Activated naive CD4-positive, alpha-beta T cell (primary cell): ENCODE measurements at regions not wholly inside any gene's neighbourhood (a gene's known extent, or its start where the extent isn't known, plus 50 kb on each side); places are given as distances from the start of the nearest gene placed in this dataset.
"Not testable (repeated sequence)": the region's sequence is repeated elsewhere in the genome, so short reads cannot be mapped to it uniquely, and the experiment has no call there.

Experiments used
- DNase-seq, 4 experiments: peaks; one replicate each; lab custom pipeline; 2025; lab: John Stamatoyannopoulos, UW

DNA sequence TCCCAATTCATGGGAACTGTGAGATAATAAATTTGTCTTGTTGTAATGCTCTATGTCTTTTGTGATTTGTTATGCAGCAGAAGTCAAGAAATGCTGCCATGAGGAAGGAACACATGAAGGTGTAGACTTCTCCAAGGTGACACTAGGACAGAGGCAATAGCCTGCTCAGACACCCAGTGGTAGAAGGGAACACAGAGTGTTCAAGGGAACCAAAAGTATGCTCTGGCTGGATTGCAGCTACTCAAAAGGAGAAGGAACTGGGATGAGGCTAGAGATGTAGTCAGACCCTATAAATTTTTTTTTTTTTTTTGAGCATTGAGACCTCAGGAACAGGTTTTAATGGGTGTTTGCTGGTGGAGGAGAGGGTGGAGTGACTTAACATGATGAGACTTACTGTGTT lies 232.5 kb downstream of the PARP8 start:
- no peak for DNase-seq

DNA sequence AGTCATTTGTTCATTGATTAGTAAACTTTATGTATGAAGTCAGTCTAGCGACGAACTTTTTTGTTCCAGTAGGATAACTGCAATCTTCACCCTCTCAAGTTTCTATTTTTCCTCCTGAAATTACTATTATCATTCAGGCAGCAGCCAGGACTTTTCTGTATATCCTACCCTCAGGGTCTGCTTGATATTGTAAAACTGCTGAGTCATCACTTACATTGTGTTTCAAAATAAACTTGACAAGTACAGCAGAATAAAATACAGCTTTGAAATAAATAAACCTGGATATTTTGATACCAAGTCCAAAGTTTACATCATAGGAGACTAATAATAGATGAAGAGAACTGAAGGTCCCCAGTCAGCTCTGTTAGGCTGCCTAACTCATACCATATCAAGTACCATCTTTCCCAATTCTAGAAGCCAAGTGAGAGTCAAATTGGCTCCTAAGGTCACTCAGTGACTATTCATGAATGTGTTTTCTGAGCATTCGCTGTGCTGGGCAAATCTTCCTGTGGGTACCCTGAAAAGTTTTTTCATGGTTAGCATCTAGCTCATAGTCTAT lies 234.6 kb downstream of the PARP8 start:
- no peak for DNase-seq

DNA sequence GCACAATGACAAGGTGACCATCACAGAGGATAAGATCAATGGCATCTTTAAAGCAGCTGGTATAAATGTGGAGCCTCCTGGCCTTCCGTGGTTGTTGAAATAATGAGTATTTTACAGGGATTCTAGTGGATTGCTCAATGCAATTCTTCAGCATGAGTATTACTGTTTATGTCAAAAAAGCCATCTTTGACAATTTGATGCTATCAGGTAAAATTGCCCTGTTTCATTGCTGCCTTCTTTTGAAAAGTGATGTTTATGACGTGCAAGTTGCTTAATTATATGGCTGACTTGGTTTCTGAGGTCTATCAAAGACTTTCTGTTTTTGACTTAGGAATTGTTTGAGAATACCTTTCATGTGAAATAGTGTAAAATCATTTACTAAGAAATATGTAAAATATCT lies 237.2 kb downstream of the PARP8 start:
- no peak for DNase-seq

DNA sequence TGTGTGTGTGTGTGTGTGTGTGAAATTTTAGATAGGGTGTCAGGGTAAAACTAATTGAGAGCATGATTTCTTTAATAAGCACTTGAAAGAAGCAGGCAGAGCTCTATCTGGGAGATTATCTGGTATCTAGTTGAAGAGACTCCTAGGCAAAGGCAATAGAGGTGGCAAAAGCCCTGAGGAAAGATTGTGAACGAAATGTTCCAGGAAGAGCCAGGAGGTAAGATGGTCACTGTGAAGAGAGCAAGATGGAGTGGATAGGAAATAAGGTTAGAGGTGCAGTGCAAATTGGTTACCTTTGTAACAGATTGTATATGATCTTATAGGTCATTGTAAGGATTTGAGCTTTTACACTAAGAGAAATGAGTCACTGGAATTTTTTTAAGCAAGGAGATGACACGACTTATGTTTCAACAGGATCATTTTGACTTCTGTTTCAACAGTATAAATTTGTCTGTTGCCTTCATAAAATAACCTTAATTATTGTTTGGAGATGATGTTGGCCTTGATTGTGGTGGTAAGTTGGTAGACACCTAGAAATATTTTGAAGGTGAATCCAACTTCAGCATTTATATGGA lies 239.6 kb downstream of the PARP8 start:
- no peak for DNase-seq

DNA sequence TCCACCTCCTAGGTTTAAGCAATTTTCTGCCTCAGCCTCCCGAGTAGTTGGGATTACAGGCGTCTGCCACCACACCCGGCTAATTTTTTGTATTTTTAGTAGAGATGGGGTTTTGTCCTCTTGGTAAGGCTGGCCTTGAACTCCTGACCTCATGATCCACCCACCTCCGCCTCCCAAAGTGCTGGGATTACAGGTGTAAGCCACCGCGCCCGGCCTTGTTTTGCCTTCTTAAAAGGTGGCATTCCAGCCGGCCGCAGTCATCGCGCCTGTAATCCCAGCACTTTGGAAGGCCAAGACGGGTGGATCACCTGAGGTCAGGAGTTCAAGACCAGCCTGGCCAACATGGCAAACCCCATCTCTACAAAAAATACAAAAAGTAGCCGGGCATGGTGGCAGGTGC lies 253.7 kb downstream of the PARP8 start:
- not testable (repeated sequence) for DNase-seq

DNA sequence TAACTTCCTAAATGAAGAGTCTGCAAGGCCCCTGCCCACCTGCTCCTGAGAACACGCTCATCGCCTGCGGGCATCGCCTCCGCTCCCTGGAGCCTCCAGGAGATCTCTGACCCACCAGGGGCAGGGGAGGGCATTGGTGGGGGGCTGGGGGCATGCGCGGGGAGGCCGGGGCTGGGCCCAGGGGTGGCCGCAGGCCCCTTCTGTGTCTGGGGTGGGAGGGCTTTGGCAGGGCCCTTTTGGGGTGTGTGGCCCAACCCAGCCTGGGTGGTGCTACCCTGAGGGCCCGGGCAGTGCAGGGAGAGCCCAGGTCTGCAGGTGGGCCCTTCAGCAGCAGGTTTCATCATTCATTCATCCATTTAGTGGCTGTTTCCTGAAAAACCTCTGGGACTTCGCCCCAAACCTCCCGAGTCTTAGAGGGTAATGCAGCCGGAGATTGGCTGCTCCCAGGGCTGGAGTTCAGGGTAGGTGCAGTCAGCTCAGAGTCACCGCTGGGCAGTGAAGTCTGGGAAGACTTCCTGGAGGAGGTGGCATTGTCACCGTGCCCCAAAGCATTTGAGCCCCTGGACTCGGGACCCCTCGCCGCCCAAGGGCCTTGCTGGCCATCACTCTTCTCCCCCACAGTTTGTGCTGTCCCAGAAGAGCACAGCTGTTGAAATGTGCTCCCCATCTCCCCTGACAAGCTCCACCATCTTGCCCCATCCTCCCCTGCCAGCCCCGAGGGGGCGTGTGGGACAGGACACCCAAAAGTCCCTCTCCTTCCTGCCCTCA lies 255.1 kb downstream of the PARP8 start:
- no peak for DNase-seq

DNA sequence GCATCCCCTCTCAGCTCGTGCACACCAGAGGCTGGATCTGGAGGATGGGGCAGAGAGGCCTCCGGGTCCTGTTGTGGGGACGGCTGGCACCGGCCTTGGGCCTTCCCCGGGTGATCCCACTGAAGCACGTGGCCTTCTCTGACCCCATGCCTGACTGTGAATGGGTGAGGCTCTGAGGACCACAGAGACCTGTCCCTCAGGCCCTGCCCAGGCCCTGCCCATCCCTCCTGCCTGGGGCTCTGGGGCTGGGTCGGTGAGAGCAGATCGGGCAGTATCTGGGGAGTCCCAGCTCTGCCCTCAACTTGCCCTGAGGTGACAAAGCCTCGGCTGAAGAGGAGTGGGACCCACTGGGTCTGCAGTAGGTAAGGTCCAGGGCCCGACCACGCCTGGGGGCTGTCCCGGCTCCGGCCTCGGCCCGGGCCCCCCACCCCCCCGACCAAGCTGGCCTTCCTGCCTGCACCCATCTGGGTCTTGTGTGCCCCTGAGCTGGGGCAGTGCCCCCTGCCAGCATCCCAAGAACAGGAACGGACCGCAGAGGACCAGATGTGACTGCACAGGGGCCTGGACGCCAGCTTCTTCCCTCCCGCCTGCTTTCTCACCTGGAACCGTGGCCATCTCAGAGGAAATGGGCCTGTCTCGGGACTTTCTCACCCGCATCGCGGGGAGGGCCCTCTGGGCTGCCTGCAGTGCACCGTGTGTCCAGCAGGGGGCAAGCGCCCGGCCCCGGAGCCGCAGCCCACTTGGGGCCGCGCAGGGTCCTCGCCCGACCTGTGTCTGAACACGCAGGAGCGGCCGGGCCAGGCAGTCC lies 255.9 kb downstream of the PARP8 start:
- not testable (repeated sequence) for DNase-seq

DNA sequence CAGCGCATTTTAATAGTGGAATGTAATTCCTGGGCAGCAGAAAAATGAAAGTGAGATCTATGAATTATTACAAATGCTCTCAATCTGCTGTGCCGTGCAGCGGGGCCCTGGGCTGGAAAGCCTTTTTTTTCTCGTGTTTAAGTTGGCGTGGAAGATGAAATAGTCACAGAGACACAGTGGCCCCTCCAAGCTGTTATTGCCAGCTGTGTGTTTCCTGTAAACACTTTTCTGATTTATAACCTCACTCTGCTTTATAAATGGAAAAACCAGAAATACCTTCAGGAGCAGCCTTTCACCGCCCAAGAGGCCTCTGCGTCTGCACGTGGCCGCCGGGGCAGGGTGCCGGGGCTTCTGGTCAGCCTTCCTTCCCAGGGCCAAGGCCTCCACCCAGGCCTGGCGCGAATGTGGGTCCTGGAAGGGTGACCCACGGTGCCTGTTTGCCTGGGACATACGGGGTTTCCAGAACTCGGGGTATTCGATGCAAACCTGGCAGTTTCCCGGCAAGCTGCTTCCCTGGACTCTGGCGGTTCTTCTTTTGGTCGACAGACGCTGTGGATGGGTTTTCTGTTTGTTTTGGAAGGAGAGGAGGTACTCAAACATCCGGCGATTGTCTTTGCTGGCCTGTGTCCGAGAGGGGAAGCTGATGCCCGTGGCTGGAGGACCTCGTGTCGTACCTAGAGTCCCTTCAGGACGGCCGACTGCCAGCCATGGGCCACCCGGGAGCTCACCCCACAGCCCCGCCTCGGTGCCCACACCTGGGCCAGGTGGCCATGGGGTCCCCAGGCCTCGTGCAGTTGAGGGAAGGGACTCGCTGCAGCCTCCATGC lies 256.7 kb downstream of the PARP8 start:
- no peak for DNase-seq

DNA sequence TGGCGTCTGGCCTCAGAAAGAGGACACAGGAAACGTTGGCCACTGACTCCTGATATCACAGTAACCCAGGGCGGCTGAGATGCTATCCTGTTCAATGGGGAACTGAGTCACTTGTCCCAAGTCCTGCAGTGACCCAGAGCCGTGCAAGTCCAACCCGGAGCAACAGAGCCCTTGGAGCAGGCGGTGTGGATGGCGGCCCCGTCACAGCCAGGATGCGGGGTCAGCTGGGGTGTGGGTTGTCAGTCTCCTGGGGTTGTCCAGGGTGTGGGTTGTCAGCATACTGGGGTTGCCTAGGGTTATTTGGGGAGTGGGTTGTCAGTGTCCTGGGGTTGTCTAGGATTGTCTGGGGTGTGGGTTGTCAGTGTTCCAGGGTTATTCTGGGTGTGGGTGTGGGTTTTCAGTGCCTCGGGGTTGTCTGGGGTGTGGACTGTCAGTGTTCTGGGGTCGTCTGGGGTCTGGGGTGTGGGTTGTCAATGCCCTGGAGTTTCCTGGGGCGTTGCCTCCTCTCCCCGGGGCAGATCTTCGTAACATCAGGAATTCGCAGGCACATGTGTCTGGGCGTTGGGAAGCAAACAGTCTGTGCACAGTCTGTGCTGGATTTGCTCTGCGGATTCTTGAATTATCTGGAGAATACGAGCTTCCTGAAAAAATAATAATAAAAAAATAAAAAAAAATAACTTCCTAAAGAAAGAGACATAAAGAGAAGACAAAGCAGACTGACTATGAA lies 257.5 kb downstream of the PARP8 start:
- no peak for DNase-seq

DNA sequence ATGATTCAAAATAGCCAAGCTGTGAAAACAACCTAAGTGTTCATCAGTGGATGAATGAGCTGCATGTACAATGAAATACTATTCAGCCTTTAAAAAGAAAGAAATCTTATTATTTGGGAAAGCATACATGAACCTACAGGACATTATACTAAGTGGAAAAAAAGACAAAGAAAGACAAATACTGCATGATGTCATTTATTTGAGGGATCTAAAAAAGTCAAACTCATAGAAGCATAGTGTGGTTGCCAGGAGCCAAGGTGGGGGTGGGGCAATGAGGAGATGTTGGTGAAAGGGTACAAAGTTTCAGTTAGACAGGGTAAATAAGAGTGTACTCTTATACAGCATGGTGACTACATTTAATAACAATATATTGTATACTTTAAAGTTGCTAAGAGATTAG lies 261.5 kb downstream of the PARP8 start:
- no peak for DNase-seq

DNA sequence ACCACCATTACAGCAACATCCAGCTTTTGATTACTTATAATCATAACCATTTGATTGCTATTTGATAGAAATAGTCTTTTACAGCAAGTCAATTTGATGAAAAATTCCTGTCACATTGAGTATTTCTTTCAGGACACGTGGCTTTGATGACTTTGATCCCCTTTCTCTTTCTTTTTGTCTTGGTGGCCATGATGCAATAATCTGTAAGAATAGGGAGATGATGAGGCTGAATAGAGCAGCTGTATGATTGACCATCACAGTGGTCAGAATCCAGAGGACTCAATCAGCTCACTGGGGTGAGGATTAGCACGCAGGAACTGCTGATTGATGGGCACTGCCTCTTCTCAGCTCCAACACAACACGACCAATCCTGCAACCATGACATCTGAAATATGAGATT lies 262.7 kb downstream of the PARP8 start:
- no peak for DNase-seq

DNA sequence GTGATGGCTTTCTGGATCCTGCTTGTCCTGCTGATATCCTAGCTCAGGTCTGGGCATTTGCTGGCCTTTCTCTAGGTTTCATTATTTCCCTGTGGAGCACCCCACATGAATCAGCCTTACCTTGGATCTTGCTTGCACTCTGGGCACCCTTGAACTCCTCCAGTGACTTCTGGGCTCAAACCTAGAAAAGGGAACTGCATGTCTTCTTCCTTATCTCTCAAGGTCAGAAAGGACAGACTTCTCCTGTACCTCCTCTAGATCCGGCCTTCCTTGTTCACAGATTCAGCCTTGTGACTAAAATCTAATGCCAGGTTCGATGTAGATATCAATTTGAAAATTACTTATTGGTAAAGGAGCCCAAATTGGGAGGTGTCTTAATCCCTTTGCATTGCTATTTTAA lies 267.9 kb downstream of the PARP8 start:
- DNase-seq, result no peak

DNA sequence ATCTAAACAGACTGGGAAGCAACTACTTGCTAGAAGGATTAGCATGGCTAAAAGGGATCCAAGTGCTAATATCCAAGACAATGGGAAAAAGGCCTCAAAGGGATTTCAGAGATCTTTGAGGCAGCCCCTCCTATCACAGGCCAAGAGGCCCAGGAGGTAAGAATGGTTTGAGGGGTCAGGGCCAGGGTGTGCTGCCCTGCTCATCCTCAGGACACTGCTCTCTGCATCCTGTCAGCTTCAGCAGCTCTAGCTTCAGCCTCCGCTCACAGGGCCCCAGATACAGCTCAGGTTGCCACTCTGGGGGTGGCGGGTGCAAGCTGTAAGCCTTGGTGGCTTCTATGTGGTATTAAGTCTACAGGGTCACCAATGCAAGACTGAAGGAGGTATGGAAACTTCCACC lies 278.7 kb downstream of the PARP8 start:
- DNase-seq, result no peak

DNA sequence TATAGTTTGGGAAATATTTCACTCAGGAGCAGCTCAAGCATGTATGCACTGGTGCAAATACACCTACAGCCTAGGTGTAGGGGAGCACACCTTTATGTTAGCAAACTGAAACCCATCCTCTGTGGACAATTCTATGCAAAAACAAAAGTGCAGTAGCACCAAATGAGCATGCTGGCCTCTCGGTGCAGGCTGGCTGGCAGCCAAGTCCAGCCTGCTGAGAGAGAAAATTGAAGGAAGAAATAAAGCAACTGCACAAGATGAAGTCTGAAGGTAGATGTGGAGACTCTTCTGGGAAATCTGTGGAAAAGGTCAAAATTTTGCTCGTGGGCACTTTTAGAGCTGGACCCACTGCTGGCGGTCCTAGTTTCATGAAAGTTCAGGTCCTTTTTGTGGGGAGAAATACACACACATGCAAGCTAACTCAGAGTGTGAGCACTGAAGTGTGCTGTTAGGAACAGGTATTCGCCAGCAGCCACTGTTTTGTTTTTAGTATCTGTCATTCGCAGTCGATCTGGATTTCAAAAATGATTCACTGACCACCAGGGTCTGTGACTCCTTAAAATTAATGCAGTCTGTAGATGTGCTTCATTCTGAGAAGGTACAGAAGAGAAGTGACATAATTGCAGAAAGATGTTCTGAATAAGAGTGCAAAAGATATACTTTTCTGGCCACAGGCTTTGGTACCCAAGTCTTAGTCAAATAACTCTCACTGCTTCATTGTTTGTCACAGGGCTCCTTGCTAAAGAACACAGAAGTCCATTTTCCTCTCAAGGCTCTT lies 281.7 kb downstream of the PARP8 start:
- no peak for DNase-seq

DNA sequence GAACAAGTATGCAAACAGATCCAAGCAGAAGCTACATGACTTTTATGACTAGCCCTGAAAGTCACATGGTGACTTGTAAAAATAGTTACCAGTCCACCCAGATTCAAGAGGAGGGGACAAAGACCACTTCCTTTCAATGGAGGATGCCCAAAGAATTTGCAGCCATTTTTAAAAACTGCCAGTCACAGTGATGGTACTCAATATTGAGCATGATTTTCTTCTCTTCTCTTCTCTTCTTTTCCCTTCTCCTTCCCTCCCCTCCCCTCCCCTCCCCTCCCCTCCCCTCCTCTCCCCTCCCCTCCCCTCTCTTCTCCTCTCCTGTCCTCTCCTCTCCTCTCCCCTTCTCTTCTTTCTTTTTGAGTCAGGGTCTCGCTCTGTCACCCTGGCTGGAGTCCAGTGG lies 286.9 kb downstream of the PARP8 start:
- DNase-seq, result no peak

DNA sequence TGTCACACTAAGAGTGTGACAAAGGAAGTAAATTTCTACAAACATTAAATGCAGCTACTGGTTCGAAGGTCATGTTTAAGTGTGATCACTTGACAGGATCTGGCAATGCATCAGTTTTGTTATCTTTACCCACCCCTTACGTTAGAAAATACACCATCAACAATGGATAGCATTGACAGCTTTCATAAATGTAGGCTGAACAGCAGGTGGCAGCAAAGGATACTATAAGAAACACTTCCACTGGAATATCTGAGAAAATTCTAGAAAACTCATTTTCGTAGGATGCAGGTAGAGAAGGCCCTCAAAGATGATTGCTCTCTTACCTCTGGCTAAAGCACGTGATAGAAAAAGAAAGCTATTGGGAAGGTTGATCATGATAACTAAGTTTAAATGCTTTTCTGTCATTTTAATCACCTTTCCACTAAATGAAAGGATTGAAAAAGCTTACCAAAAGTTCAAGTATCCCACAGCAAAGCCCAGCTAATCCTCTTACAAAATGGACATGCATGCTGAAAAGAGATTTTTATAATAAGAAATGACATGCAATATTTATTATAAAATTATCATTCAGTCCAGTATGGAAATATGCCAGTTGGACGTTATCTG lies 292.5 kb downstream of the PARP8 start:
- DNase-seq, result no peak

DNA sequence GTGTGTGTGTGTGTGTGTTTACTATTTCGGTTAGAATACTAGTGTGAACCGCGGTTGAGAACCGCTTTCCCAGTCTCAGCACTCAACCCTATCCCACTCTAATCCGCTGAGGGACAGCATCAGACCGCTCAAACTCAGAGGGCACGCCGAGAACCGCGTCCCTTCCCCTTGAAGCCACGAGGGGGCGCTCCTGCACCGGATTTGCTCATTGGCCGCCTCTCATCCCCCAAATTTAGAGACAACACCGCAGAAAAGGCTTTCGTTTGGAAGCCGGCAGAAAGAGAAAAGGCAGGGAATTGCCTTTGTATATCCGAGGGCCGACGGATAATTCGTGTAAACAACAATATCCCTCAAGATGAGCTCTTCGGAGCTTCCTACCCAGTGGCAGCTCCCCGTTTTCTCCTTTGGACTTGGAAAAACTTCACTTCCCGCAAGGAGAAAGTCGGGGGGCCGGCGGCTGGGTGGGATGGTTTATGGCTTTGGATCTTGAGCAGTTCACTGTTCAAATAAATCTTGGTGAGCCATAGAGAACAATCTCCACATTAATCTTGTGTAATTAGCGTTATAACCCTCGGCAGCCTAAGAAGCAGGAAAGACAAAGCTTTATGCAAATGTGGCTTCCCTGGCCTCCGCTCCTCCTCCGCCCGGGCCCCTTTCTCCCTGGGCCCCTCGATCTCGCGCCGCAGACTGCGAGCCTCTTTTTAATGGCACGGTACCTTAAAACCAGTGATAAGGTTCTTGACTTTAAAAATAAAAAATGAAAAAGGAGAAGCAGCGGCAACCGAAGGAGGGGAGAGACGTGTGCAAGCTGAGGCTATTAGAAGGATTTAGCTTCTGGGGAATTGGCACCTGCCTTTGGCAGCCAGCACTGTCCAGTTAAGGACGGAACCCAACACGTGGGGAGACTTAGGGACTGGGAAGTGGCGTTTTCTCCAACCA lies 296.8 kb downstream of the PARP8 start:
- DNase-seq, result peak; percentile 7 to 42 (median 14)

DNA sequence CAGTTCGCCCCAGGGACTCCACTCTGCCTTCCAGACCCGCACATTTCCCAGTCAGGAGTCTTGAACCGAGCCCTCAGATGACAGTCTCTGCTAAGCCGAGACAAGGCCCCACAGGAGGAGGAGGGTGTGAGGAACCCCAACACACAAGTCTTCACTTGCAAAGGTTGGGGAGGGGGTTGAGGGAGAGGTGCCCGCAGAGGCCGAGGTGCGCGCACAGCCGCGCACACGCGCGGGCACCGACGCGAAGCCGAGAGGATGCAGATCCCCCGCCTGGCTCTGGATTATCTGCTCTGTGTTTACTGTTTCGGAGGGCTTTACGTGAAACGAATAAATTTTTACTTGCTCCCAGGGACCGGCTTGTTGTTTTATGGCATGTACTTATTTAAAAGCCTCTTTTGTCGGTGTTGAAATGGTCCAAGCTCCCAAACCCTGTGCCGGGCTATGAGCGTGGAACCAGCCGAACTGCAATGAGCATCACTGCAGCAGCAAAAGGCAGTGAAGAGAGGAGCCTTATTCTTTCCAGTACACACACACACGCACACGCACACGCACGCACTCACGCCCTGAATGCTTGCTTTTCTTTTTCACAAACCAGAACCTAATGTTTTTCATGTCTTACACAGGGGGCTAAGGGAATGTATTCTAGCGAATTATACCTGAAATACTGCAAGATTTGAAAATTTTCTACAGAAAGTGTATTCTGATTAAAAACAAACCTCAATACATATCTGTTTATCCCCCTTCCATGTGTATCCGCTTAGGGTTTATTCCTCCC lies 297.7 kb downstream of the PARP8 start:
- no peak for DNase-seq
